Uterus (tissue), 2 donors: ENCODE measurements at regions not wholly inside any gene's neighbourhood (a gene's known extent, or its start where the extent isn't known, plus 50 kb on each side); places are given as distances from the start of the nearest gene placed in this dataset.

Experiments
- POLR2A ChIP-seq, 2 donors: fragments of 450-650 bp; IDR thresholded peaks; one replicate each; pipeline ENCODE4 v1.6.1; 2016; ENCODE audit warnings: antibody characterized with exemption in 2 of 2, mild to moderate bottlenecking in 1 of 2, moderate library complexity in 1 of 2
- TF ChIP-seq, protein P1 (sequence below), 4 experiments: fragments of 200-600 bp in 2 of 4; fragments of 450-650 bp in 2 of 4; sonication (generic) in 2 of 4; IDR thresholded peaks; one replicate each; pipeline ENCODE4 v1.5.1; 2016 to 2019; ENCODE audit warnings: antibody characterized with exemption in 4 of 4, mild to moderate bottlenecking in 2 of 4, moderate library complexity in 1 of 4

- TF ChIP-seq, protein P1, sequence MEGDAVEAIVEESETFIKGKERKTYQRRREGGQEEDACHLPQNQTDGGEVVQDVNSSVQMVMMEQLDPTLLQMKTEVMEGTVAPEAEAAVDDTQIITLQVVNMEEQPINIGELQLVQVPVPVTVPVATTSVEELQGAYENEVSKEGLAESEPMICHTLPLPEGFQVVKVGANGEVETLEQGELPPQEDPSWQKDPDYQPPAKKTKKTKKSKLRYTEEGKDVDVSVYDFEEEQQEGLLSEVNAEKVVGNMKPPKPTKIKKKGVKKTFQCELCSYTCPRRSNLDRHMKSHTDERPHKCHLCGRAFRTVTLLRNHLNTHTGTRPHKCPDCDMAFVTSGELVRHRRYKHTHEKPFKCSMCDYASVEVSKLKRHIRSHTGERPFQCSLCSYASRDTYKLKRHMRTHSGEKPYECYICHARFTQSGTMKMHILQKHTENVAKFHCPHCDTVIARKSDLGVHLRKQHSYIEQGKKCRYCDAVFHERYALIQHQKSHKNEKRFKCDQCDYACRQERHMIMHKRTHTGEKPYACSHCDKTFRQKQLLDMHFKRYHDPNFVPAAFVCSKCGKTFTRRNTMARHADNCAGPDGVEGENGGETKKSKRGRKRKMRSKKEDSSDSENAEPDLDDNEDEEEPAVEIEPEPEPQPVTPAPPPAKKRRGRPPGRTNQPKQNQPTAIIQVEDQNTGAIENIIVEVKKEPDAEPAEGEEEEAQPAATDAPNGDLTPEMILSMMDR (IDR thresholded peaks at IDR 0.05), result no peak
- no peak for TF ChIP-seq POLR2A (IDR thresholded peaks at IDR 0.05)
These were observed 234.7 kb downstream of the TSHZ3 start for GRCh38 chr19:31114585-31114984.
